GM21360 (cell line): ENCODE measurements at regions not wholly inside any gene's neighbourhood (a gene's known extent, or its start where the extent isn't known, plus 50 kb on each side); places are given as distances from the start of the nearest gene placed in this dataset.
"Not testable (repeated sequence)": the region's sequence is repeated elsewhere in the genome, so short reads cannot be mapped to it uniquely, and the experiment has no call there.

Experiments used
- ATAC-seq: cut with Tn5 transposase; IDR thresholded peaks from one replicate; pipeline ENCODE4 v1.9.1; 2021; ENCODE audit warnings: mild to moderate bottlenecking, moderate library complexity; ENCODE audit not compliant: unreplicated experiment

DNA sequence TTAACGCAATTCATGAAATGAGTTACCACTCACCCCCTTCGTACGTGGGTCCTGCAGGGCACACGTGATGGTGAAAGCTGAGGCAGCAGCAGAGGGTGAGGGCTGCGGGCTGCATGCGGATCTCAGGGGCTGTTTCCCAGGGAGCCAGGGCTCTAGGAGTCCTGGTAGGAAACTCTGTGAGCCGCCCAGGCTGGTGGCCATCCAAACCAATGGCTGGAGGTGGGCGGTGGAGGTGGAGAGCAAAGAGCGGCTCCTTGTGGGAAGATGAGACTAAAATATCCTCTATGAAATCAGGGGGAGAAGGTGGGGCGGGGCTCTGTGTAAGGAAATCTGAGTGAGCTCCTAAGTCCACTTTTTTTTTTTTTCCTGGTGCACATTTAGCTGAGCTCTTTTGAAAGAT is 120.1 kb upstream of the SLC1A4 start:
- ATAC-seq: no peak

GRCh38 chr2:64873472-64873924 is 115.7 kb upstream of the SLC1A4 start:
- peak; percentile 81 for ATAC-seq

GRCh38 chr2:64874593-64874992 is 114.6 kb upstream of the SLC1A4 start:
- ATAC-seq: no peak

DNA sequence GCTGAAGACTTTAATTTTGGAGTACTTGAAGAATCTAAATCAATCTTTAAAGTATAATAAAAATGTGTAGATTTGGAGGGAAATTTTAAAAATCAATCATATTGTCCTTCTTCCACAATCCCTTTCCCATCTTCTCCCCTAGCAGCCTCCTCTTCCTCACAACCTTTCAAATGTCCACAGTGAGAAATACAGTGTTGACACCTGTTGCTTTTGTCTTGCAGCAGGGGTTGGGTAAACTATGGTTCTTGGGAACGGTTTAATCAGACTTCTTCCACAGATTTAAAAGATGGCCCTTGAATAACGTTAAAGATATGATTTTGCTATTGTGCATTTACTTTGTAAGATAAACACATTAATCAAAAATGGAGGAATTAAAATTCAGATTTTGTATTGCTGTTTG is 113.8 kb upstream of the SLC1A4 start:
- no peak for ATAC-seq

- no peak for ATAC-seq
These were observed 113.0 kb upstream of the SLC1A4 start for GRCh38 chr2:64876137-64876647.

- ATAC-seq: no peak
These were observed 109.5 kb upstream of the SLC1A4 start for GRCh38 chr2:64879745-64880144.

DNA sequence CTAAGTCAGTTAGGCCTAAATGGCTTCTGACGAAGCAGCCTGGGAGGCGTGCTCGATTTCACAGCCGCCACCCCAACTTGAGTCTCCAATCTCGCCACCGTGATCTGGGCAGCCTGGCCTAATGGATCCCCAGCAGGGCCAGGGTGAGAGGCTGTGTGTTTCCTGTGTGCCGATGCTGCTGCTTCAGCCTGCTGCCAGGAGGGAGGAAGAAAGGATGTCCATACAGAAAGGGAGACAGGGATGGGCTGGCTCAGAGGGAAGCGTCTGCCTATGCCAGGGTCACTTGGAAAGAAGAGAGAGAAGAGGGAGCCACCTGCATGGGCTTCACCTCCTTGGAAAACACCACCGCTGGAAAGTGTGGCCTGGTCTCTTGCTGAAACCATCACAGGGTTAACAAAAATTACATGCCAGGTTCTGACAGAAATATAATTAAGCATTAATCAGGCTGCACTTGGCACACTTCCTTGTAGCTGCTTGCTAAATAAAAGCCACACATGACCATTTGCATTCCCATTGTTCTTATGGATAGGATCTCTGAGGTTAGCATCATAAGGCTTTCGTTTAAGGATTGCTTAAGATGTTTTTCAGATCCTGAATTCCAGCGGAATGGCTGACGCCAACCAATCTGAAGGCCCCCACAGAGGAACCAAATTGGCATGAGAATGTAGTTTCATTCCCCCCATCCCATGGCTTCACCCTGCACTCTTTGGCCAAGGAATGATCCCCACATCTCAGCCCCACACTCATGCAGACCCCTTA is 108.8 kb upstream of the SLC1A4 start:
- ATAC-seq: no peak

GRCh38 chr2:64881037-64881492 is 108.1 kb upstream of the SLC1A4 start:
- no peak for ATAC-seq

DNA sequence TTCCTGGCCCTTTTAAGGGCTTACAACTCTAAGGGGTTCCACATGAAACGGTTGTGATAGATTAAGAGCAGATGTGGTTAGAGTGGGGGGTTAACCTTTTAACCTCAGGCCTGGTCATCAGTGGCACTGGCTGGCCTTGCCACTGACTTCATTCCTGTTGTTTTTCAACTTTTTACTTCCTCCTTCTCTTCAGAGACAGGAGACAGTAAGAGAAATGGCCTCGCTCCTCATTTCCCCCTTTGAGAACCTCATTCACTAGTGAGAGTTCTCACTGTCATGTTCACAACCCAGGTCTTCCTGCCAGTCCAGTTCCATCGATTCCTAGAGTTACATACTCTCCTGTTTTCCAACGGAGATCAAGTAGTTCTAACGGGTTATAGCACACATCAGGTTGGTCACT is 101.6 kb upstream of the SLC1A4 start:
- ATAC-seq: no peak

DNA sequence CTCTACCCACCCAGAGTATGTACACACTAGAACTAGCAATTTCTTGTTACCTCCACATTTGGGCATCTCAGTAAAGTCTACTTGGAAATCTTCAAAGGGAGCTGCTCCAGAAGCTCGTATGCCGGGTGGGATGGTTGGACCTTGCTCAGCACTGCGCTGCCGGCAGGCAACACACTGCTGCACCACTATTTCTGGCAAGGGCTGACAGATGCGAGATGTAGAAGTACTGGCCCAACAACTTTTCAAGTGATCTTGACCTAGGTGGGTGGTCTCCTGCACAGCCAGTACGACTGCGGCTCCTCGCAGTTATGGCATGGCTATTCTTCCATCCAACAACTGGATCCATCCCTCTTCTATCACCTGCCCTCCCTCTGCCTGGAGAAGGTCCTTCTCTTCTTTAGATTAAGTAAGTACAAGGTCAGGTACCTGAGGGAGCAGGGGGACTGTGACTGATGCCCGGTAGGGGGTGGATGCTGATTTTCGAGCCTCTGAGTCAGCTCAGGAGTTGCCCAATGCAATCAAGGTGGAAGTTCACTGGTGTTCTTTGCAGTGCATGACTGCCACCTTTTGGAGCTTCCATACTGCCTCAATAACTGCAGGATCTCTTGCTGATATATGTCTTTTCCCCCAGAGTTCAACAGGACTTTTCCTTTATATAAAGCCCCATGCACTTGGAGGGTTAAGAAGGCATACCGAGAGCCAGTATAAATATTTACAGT is 100.4 kb upstream of the SLC1A4 start:
- no peak for ATAC-seq

DNA sequence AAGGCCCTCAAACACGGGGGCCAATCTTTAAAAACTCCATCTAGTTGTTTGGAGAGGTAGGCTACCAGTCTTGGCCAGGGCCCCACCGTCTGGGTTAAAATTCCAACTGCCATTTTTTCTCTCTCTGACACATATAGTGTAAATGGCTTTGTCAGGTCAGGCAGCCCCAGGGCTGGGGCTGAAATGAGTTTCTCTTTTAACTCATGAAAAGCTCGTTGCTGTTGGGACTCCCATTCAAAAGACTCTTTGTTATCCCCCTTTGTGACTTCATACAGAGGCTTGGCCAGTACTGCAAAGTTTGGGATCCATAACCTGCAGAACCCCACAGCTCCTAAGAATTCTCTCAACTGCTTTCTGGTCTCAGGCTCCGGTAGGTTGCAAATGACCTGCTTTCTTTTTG is 99.4 kb upstream of the SLC1A4 start:
- ATAC-seq: no peak

GRCh38 chr2:64896572-64896971 is 92.6 kb upstream of the SLC1A4 start:
- not testable (repeated sequence) for ATAC-seq

- no peak for ATAC-seq
These were observed 89.9 kb upstream of the SLC1A4 start for GRCh38 chr2:64899081-64899865.

GRCh38 chr2:64899876-64900275 is 89.3 kb upstream of the SLC1A4 start:
- not testable (repeated sequence) for ATAC-seq

GRCh38 chr2:64904413-64905329 is 84.5 kb upstream of the SLC1A4 start:
- peak; percentile 54 for ATAC-seq

DNA sequence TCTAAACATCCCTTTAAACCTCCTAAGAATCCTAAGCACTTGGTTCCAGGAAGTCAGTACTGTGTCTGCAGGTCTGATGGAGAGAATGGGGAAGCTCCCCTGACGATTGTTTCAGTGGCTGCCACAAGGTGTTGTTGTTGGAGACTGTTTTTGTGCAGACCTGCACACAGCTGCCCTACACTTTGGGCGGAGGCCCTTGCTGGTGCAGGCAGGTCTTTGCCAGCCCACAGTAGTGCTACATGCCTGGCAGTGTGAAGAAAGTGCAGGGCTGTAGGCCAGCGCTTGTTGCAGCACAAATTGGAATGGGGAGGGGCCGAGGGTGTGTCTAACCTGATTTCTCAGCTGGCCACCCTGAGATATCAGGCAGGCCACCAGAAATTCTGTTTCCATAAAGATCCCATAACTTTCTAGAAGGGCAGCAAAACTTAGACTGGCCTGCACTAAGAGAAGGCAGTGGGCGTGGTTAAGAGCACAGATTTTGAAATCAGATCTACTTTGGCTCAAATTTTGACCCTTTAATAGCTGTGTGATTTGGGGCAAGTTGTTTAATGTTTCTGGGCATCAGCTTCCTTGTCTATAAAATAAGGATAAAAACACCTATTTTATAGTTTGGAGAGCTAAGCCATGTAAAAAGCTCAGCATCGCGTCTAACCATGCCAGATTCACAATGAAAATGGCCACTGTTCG is 83.7 kb upstream of the SLC1A4 start:
- ATAC-seq: no peak

GRCh38 chr2:64906853-64907536 is 82.2 kb upstream of the SLC1A4 start:
- ATAC-seq: no peak

DNA sequence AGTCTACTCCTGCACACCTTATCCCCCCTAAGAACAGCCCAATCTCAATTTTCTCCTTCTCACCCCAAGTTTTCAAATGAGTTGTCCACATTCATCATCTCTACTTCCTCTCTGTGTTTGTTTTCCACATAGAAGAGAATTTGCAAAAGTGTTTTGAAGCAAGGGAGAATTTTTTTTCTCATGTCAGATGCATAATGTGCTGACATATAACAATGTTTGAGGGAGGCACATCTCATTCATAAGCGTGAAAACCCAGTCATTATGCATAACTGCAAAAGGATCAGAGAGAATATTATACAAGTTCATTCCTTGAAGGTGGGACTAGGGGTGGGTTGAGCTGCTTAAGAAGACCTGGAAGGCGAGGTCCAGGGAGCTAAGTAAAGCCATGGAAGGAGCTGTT is 80.8 kb upstream of the SLC1A4 start:
- ATAC-seq: no peak

DNA sequence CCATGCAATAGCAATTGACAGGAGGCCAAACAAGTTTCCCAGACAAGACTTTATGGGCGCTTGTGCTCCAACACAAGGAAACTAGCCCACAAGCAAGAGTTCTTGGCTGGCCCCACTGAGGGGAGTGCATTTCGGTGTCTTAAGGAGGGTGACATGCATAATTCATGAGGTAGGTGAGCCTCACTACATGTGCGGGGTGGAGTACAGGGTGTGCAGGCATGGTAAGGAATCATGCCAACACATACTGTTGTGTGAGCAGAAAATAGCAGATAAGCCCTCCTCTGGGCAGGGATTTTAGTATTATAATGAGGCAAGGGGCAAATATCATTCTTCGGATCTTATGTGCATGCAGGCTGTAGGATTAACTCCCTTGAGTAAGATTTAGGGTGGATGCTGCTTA is 78.7 kb upstream of the SLC1A4 start:
- no peak for ATAC-seq
